Left ventricle myocardium inferior (tissue), 1 donor: ENCODE measurements at regions not wholly inside any gene's neighbourhood (a gene's known extent, or its start where the extent isn't known, plus 50 kb on each side); places are given as distances from the start of the nearest gene placed in this dataset.

Experiments
- DNase-seq: peaks from one replicate; pipeline ENCODE4 v3.0.0-alpha.2; 2020
- H3K27ac ChIP-seq: fragments of 200-600 bp; replicated peaks from 2 replicates; pipeline ENCODE4 v1.8.0; 2021
- H3K27me3 ChIP-seq: fragments of 200-600 bp; 2 replicates; pipeline ENCODE4 v1.8.0; 2021; ENCODE audit warnings: low read depth
- H3K36me3 ChIP-seq: fragments of 200-600 bp; 2 replicates; pipeline ENCODE4 v1.8.0; 2021
- H3K4me1 ChIP-seq: fragments of 200-600 bp; 2 replicates; pipeline ENCODE4 v1.8.0; 2021
- H3K4me3 ChIP-seq: fragments of 200-600 bp; 2 replicates; pipeline ENCODE4 v1.8.0; 2021; ENCODE audit warnings: mild to moderate bottlenecking, moderate library complexity
- H3K9me3 ChIP-seq: fragments of 200-600 bp; replicated peaks from 2 replicates; pipeline ENCODE4 v1.8.0; 2021
- CTCF ChIP-seq: fragments of 200-600 bp; IDR thresholded peaks from 2 replicates; pipeline ENCODE4 v1.8.0; 2021; ENCODE audit warnings: antibody characterized with exemption, mild to moderate bottlenecking, borderline replicate concordance
- intact Hi-C: fragments of 100-400 bp; cut with micrococcal nuclease; formaldehyde crosslinking; loops from one replicate; pipeline ENCODE4 v1.11.0; 2022
- donor health status: DM: no; HTN: yes; CAD: no; lungs with severe emphysema.

GRCh38 chr4:32042486-32043247 lies 1322.5 kb downstream of the PCDH7 start:
- no peak for DNase-seq
- Histone ChIP-seq H3K9me3 (peaks cover 12% of the 10 kb centered on the region), H3K27ac (no peak overlapping the region), H3K4me3 (no peak overlapping the region), H3K4me1 (no peaks in the 10 kb centered on the region), H3K36me3 (no peaks in the 10 kb centered on the region), H3K27me3 (no peaks in the 10 kb centered on the region)
- TF ChIP-seq CTCF: no peak
- intact Hi-C loops: no loop called here

GRCh38 chr4:32043248-32043633 lies 1323.1 kb downstream of the PCDH7 start:
- TF ChIP-seq CTCF: no peak
- intact Hi-C loops: no loop called here
- no peak for DNase-seq
- no peak overlapping the region for H3K4me3 ChIP-seq
- H3K27ac ChIP-seq: no peak overlapping the region
- no peaks in the 10 kb centered on the region for H3K4me1 ChIP-seq
- no peaks in the 10 kb centered on the region for H3K27me3 ChIP-seq
- peaks cover 12% of the 10 kb centered on the region for H3K9me3 ChIP-seq
- no peaks in the 10 kb centered on the region for H3K36me3 ChIP-seq

- no peaks in the 10 kb centered on the region for H3K36me3 ChIP-seq
- DNase-seq: no peak
- no peaks in the 10 kb centered on the region for H3K4me1 ChIP-seq
- H3K27ac ChIP-seq: no peak overlapping the region
- no peak for TF ChIP-seq CTCF
- no peak overlapping the region for H3K4me3 ChIP-seq
- H3K27me3 ChIP-seq: no peaks in the 10 kb centered on the region
- no peaks in the 10 kb centered on the region for H3K9me3 ChIP-seq
- intact Hi-C loops: no loop called here
These were observed 1341.7 kb downstream of the PCDH7 start for GRCh38 chr4:32061916-32062315.

- no peak for DNase-seq
- no peak for TF ChIP-seq CTCF
- intact Hi-C loops: no loop called here
- Histone ChIP-seq H3K4me1 (no peaks in the 10 kb centered on the region), H3K4me3 (no peak overlapping the region), H3K9me3 (no peaks in the 10 kb centered on the region), H3K36me3 (no peaks in the 10 kb centered on the region), H3K27me3 (no peaks in the 10 kb centered on the region), H3K27ac (no peak overlapping the region)
These were observed 1353.4 kb downstream of the PCDH7 start for GRCh38 chr4:32073542-32073941.

- no peak for DNase-seq
- Histone ChIP-seq H3K4me3 (no peak overlapping the region), H3K27me3 (no peaks in the 10 kb centered on the region), H3K36me3 (no peaks in the 10 kb centered on the region), H3K4me1 (no peaks in the 10 kb centered on the region), H3K9me3 (no peaks in the 10 kb centered on the region), H3K27ac (no peak overlapping the region)
- TF ChIP-seq CTCF: no peak
- intact Hi-C loops: no loop called here
These were observed 1367.0 kb downstream of the PCDH7 start for GRCh38 chr4:32087211-32087610.
